ENCODE measurements at regions not wholly inside any gene's neighbourhood (a gene's known extent, or its start where the extent isn't known, plus 50 kb on each side); places are given as distances from the start of the nearest gene placed in this dataset.
A peak's percentile ranks its signal among the peaks of the same experiment; 100 is the strongest.

GRCh38 chr11:23680488-23681230, 816.2 kb upstream of the LUZP2 start:
- no peaks in the 10 kb centered on the region for H3K4me1 ChIP-seq (ENCODE audit: control insufficient read depth, insufficient read depth, low read depth, low read length)
- H3K14ac ChIP-seq (ENCODE audit: low read length in 2 of 2): no peak overlapping the region
- no peak overlapping the region for H2AK5ac ChIP-seq (ENCODE audit: low read length, severe bottlenecking)
- no peak overlapping the region for H3K27ac ChIP-seq (ENCODE audit: low read length, poor library complexity, severe bottlenecking)
- no peak overlapping the region for H2AFZ ChIP-seq (ENCODE audit: low read depth, low read length)
- H3K4me2 ChIP-seq (ENCODE audit: low read length, poor library complexity, severe bottlenecking): no peak overlapping the region
- H4K91ac ChIP-seq (ENCODE audit: low read length): no peak overlapping the region
- no peaks in the 10 kb centered on the region for H3K36me3 ChIP-seq (ENCODE audit: control insufficient read depth in 1 of 2, insufficient read depth in 2 of 2, low read depth in 1 of 2, low read length in 2 of 2)
- no peak for DNase-seq
- H3K9me3 ChIP-seq (ENCODE audit: control insufficient read depth, low read length): no peaks in the 10 kb centered on the region
- no peak overlapping the region for H4K8ac ChIP-seq (ENCODE audit: low read length)
- H2BK12ac ChIP-seq (ENCODE audit: low read length in 2 of 2): peak overlapping the region in 1 of 2 experiments; percentile 21
- no peak overlapping the region for H2BK5ac ChIP-seq (ENCODE audit: low read depth, low read length, poor library complexity, severe bottlenecking)
- 94% methylated on average over 20 of the region's 20 CpGs for WGBS
- H3K4me3 ChIP-seq (ENCODE audit: insufficient read depth in 1 of 2, low read depth in 1 of 2, low read length in 2 of 2): no peak overlapping the region
- no peak overlapping the region for H3K9ac ChIP-seq (ENCODE audit: low read length)
- peak overlapping the region in 1 of 2 experiments; percentile 34 for H3K18ac ChIP-seq (ENCODE audit: low read depth in 1 of 2, low read length in 2 of 2)
- H3K27me3 ChIP-seq (ENCODE audit: control insufficient read depth in 1 of 2, insufficient read depth in 1 of 2, low read length in 2 of 2): no peaks in the 10 kb centered on the region
- no peak overlapping the region for H2BK120ac ChIP-seq (ENCODE audit: low read depth, low read length)
- peak overlapping the region in 1 of 2 experiments; percentile 7 for H3K4ac ChIP-seq (ENCODE audit: low read depth in 1 of 2, low read length in 2 of 2)
- no peak overlapping the region for H2BK15ac ChIP-seq (ENCODE audit: low read depth, poor library complexity, severe bottlenecking)
- H3K79me1 ChIP-seq (replicated peaks; ENCODE audit: low read length, poor library complexity, severe bottlenecking): no peaks in the 10 kb centered on the region
- H3K23ac ChIP-seq (ENCODE audit: low read length in 2 of 2): no peak overlapping the region

GRCh38 chr11:23684701-23685100, 812.2 kb upstream of the LUZP2 start:
- DNase-seq: no peak
- no CpG with 5 or more reads among the region's 2 CpGs for WGBS
- Histone ChIP-seq H4K8ac (ENCODE audit: low read length) (no peak overlapping the region), H3K4ac (ENCODE audit: low read depth in 1 of 2, low read length in 2 of 2) (no peak overlapping the region), H3K4me1 (ENCODE audit: control insufficient read depth, insufficient read depth, low read depth, low read length) (no peaks in the 10 kb centered on the region), H3K4me2 (ENCODE audit: low read length, poor library complexity, severe bottlenecking) (no peak overlapping the region), H3K9ac (ENCODE audit: low read length) (no peak overlapping the region), H3K36me3 (ENCODE audit: control insufficient read depth in 1 of 2, insufficient read depth in 2 of 2, low read depth in 1 of 2, low read length in 2 of 2) (no peaks in the 10 kb centered on the region), H3K14ac (ENCODE audit: low read length in 2 of 2) (no peak overlapping the region), H2AK5ac (ENCODE audit: low read length, severe bottlenecking) (no peak overlapping the region), H2BK12ac (ENCODE audit: low read length in 2 of 2) (no peak overlapping the region), H2BK120ac (ENCODE audit: low read depth, low read length) (no peak overlapping the region), H3K27ac (ENCODE audit: low read length, poor library complexity, severe bottlenecking) (no peak overlapping the region), H3K4me3 (ENCODE audit: insufficient read depth in 1 of 2, low read depth in 1 of 2, low read length in 2 of 2) (no peak overlapping the region), H2BK5ac (ENCODE audit: low read depth, low read length, poor library complexity, severe bottlenecking) (no peak overlapping the region), H3K18ac (ENCODE audit: low read depth in 1 of 2, low read length in 2 of 2) (no peak overlapping the region), H3K9me3 (ENCODE audit: control insufficient read depth, low read length) (no peaks in the 10 kb centered on the region), H4K91ac (ENCODE audit: low read length) (no peak overlapping the region), H3K27me3 (ENCODE audit: control insufficient read depth in 1 of 2, insufficient read depth in 1 of 2, low read length in 2 of 2) (no peaks in the 10 kb centered on the region), H3K79me1 (replicated peaks; ENCODE audit: low read length, poor library complexity, severe bottlenecking) (no peaks in the 10 kb centered on the region), H2BK15ac (ENCODE audit: low read depth, poor library complexity, severe bottlenecking) (no peak overlapping the region), H3K23ac (ENCODE audit: low read length in 2 of 2) (no peak overlapping the region), H2AFZ (ENCODE audit: low read depth, low read length) (no peak overlapping the region)

GRCh38 chr11:23687991-23688390, 808.9 kb upstream of the LUZP2 start:
- Histone ChIP-seq H3K4me3 (ENCODE audit: insufficient read depth in 1 of 2, low read depth in 1 of 2, low read length in 2 of 2) (no peak overlapping the region), H3K14ac (ENCODE audit: low read length in 2 of 2) (peak overlapping the region in 1 of 2 experiments; percentile 69), H3K79me1 (replicated peaks; ENCODE audit: low read length, poor library complexity, severe bottlenecking) (no peaks in the 10 kb centered on the region), H3K23ac (ENCODE audit: low read length in 2 of 2) (no peak overlapping the region), H2BK120ac (ENCODE audit: low read depth, low read length) (no peak overlapping the region), H3K18ac (ENCODE audit: low read depth in 1 of 2, low read length in 2 of 2) (no peak overlapping the region), H2AFZ (ENCODE audit: low read depth, low read length) (no peak overlapping the region), H3K27ac (ENCODE audit: low read length, poor library complexity, severe bottlenecking) (no peak overlapping the region), H3K4ac (ENCODE audit: low read depth in 1 of 2, low read length in 2 of 2) (no peak overlapping the region), H4K91ac (ENCODE audit: low read length) (no peak overlapping the region), H2BK5ac (ENCODE audit: low read depth, low read length, poor library complexity, severe bottlenecking) (no peak overlapping the region), H3K27me3 (ENCODE audit: control insufficient read depth in 1 of 2, insufficient read depth in 1 of 2, low read length in 2 of 2) (no peaks in the 10 kb centered on the region), H2AK5ac (ENCODE audit: low read length, severe bottlenecking) (no peak overlapping the region), H3K9ac (ENCODE audit: low read length) (no peak overlapping the region), H2BK15ac (ENCODE audit: low read depth, poor library complexity, severe bottlenecking) (no peak overlapping the region), H3K4me2 (ENCODE audit: low read length, poor library complexity, severe bottlenecking) (no peak overlapping the region), H3K36me3 (ENCODE audit: control insufficient read depth in 1 of 2, insufficient read depth in 2 of 2, low read depth in 1 of 2, low read length in 2 of 2) (no peaks in the 10 kb centered on the region), H2BK12ac (ENCODE audit: low read length in 2 of 2) (peak overlapping the region in 1 of 2 experiments; percentile 38), H4K8ac (ENCODE audit: low read length) (no peak overlapping the region), H3K9me3 (ENCODE audit: control insufficient read depth, low read length) (no peaks in the 10 kb centered on the region), H3K4me1 (ENCODE audit: control insufficient read depth, insufficient read depth, low read depth, low read length) (no peaks in the 10 kb centered on the region)
- DNase-seq: no peak
- 88% methylated on average over 2 of the region's 3 CpGs for WGBS

- Histone ChIP-seq H2BK5ac (ENCODE audit: low read depth, low read length, poor library complexity, severe bottlenecking) (no peak overlapping the region), H4K91ac (ENCODE audit: low read length) (no peak overlapping the region), H3K9me3 (ENCODE audit: control insufficient read depth, low read length) (no peaks in the 10 kb centered on the region), H2AK5ac (ENCODE audit: low read length, severe bottlenecking) (no peak overlapping the region), H3K9ac (ENCODE audit: low read length) (no peak overlapping the region), H3K36me3 (ENCODE audit: control insufficient read depth in 1 of 2, insufficient read depth in 2 of 2, low read depth in 1 of 2, low read length in 2 of 2) (no peaks in the 10 kb centered on the region), H3K27me3 (ENCODE audit: control insufficient read depth in 1 of 2, insufficient read depth in 1 of 2, low read length in 2 of 2) (no peaks in the 10 kb centered on the region), H2BK12ac (ENCODE audit: low read length in 2 of 2) (no peak overlapping the region), H3K4me3 (ENCODE audit: insufficient read depth in 1 of 2, low read depth in 1 of 2, low read length in 2 of 2) (no peak overlapping the region), H3K79me1 (replicated peaks; ENCODE audit: low read length, poor library complexity, severe bottlenecking) (no peaks in the 10 kb centered on the region), H3K4me1 (ENCODE audit: control insufficient read depth, insufficient read depth, low read depth, low read length) (no peaks in the 10 kb centered on the region), H3K4me2 (ENCODE audit: low read length, poor library complexity, severe bottlenecking) (no peak overlapping the region), H4K8ac (ENCODE audit: low read length) (no peak overlapping the region), H2BK120ac (ENCODE audit: low read depth, low read length) (no peak overlapping the region), H3K4ac (ENCODE audit: low read depth in 1 of 2, low read length in 2 of 2) (no peak overlapping the region), H3K18ac (ENCODE audit: low read depth in 1 of 2, low read length in 2 of 2) (no peak overlapping the region), H2AFZ (ENCODE audit: low read depth, low read length) (no peak overlapping the region), H3K14ac (ENCODE audit: low read length in 2 of 2) (no peak overlapping the region), H2BK15ac (ENCODE audit: low read depth, poor library complexity, severe bottlenecking) (no peak overlapping the region), H3K23ac (ENCODE audit: low read length in 2 of 2) (no peak overlapping the region), H3K27ac (ENCODE audit: low read length, poor library complexity, severe bottlenecking) (no peak overlapping the region)
- WGBS: 100% methylated on average over 3 of the region's 4 CpGs
- no peak for DNase-seq
Measured at GRCh38 chr11:23688411-23688810, 808.4 kb upstream of the LUZP2 start.
